Stomach (tissue), 4 donors: ENCODE measurements at regions not wholly inside any gene's neighbourhood (a gene's known extent, or its start where the extent isn't known, plus 50 kb on each side); places are given as distances from the start of the nearest gene placed in this dataset.

Experiments
- POLR2A ChIP-seq, 4 donors: fragments of 450-650 bp; IDR thresholded peaks; one replicate each; pipeline ENCODE4 v1.6.1; 2016; ENCODE audit warnings: antibody characterized with exemption in 4 of 4, control low read depth in 2 of 4, mild to moderate bottlenecking in 1 of 4, moderate library complexity in 1 of 4
- TF ChIP-seq, protein P1 (sequence below), 7 experiments: fragments of 450-650 bp in 4 of 7; fragments of 200-600 bp in 3 of 7; sonication (generic) in 3 of 7; IDR thresholded peaks; one replicate each; pipeline ENCODE4 v1.5.1; 2016 to 2019; ENCODE audit warnings: antibody characterized with exemption in 7 of 7, control low read depth in 2 of 7, mild to moderate bottlenecking in 1 of 7

DNA sequence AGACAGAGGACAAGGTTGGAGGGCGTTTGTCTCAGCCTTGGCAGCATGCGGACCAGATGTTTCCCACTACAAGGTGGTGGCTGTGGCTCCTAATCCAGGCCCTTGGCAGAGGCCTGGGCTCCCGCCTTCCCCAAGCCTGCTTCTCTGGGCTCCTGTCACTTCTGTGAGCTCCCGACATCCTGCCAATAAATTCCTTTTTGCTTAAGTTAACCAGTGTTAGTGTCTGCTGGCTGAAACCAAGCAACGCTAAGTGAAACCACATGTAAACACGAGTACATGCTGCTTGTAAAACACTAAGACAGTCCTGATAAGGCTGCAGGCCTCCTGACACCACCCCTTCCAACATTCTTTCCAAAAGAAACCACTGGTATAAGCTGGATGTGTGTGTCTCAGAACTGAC lies 263.6 kb upstream of the ZMIZ1 start:
- TF ChIP-seq, protein P1, sequence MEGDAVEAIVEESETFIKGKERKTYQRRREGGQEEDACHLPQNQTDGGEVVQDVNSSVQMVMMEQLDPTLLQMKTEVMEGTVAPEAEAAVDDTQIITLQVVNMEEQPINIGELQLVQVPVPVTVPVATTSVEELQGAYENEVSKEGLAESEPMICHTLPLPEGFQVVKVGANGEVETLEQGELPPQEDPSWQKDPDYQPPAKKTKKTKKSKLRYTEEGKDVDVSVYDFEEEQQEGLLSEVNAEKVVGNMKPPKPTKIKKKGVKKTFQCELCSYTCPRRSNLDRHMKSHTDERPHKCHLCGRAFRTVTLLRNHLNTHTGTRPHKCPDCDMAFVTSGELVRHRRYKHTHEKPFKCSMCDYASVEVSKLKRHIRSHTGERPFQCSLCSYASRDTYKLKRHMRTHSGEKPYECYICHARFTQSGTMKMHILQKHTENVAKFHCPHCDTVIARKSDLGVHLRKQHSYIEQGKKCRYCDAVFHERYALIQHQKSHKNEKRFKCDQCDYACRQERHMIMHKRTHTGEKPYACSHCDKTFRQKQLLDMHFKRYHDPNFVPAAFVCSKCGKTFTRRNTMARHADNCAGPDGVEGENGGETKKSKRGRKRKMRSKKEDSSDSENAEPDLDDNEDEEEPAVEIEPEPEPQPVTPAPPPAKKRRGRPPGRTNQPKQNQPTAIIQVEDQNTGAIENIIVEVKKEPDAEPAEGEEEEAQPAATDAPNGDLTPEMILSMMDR (IDR thresholded peaks at IDR 0.05) = no peak
- TF ChIP-seq POLR2A (IDR thresholded peaks at IDR 0.05) = no peak
